Fibroblast of peridontal ligament (primary cell): ENCODE measurements at regions not wholly inside any gene's neighbourhood (a gene's known extent, or its start where the extent isn't known, plus 50 kb on each side); places are given as distances from the start of the nearest gene placed in this dataset.
"Not testable (repeated sequence)": the region's sequence is repeated elsewhere in the genome, so short reads cannot be mapped to it uniquely, and the experiment has no call there.

Experiments used
- DNase-seq: peaks from one replicate; pipeline ENCODE4 v3.0.0-alpha.2; 2010; ENCODE audit errors: extremely low read depth

GRCh38 chr20:55937283-55937682, 68.0 kb downstream of the CBLN4 start:
- DNase-seq: no peak

- no peak for DNase-seq
Measured at GRCh38 chr20:55936209-55936595, 69.1 kb downstream of the CBLN4 start.

DNA sequence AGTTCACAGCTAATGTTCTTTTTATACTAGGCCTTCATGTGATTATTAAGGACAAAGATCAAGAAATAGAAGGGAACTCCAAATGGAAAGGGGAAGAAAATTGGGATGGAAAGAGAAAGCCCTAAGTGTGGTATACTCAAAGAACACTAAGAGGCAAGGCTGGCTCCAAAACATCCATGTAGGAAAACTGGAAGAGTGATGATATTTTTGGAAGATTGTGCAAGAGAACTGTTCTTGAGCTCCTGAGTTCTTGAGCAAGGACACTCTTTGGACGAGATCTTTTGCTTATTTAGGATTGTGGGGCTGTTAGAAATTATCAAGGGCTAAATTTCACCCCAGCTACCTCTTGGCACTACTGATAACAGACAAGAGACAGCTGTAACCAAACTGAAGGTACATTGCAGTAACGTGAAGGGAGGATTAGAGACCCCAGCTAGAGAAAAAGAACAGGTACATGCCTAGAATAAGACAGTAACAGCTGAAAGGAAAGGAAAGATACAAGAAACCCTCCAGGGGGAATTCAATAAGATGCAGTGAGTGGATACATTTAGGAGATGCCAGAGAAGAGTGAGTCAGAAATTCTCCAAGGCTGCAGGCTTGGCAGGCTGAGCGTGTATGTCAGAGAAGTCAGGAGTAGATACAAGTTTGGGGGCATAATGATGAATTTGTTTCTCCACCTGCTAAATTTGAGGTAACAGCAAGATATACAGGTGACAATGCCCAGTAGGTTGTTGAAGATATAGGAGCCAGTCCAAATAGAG, 69.7 kb downstream of the CBLN4 start:
- no peak for DNase-seq

- no peak for DNase-seq
Measured at GRCh38 chr20:55934146-55934545, 71.2 kb downstream of the CBLN4 start.

- DNase-seq: not testable (repeated sequence)
Measured at GRCh38 chr20:55930876-55931275, 74.4 kb downstream of the CBLN4 start.

GRCh38 chr20:55928266-55928665, 77.1 kb downstream of the CBLN4 start:
- DNase-seq: no peak

- DNase-seq: no peak
Measured at GRCh38 chr20:55919956-55920355, 85.4 kb downstream of the CBLN4 start.

DNA sequence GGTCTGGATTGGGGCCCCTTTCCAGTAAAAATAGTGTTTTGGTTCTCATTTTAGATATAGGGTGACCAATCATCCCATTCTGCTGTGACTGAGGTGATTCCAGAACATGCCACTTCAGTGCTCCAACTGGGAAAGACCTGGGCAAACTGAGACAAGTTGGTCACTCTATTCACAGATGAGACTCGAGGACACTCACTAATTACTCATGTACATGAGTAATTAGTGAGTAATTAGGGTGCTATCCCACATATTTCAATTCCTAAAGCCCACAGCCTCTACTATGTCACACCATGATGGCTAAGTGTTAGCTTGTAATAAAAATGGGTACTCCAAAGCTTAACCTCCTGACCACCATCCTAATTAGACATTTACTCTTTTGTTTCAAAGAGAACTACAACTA, 86.0 kb downstream of the CBLN4 start:
- no peak for DNase-seq

- DNase-seq: no peak
Measured at GRCh38 chr20:55918471-55918870, 86.8 kb downstream of the CBLN4 start.

DNA sequence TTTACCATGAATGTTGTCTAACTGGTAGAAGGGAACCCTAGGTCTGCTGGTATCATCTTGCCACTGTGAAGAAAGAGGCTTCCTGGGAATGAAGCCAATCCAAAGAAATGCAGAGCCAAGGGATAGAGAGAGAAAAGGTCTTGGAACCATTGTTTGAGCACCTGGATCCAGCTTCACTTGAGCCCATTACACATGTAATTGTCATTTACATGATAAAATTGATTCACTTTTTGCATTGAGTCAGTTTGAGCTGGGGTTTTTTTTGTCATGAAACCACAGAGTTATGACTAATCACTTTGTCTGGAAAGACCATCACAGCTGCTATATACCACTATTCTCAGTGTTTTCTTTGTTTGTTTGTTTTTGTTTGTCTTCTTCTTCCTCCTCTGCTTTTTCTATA, 112.3 kb downstream of the CBLN4 start:
- no peak for DNase-seq

GRCh38 chr20:55888685-55889084, 116.6 kb downstream of the CBLN4 start:
- no peak for DNase-seq

DNA sequence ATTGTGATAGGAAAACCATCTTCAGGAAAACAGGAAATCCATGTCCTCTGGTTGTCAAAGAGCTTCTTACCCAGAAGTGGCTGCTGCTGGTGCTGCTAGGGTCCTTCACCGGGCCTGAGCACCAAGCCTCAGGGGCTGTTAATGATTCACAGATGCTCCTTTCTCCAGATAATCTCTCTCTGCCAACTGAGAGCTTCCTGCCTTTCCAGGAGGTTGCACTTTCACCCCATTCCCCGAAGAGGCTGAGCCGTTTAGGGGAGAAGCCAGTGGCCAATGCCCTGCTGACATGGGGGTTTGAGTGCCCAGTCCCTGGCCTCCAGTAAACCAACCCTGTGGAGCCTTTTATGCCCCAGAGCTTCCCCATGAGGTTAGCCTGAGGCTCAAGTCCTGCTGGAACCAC, 122.4 kb downstream of the CBLN4 start:
- no peak for DNase-seq

DNA sequence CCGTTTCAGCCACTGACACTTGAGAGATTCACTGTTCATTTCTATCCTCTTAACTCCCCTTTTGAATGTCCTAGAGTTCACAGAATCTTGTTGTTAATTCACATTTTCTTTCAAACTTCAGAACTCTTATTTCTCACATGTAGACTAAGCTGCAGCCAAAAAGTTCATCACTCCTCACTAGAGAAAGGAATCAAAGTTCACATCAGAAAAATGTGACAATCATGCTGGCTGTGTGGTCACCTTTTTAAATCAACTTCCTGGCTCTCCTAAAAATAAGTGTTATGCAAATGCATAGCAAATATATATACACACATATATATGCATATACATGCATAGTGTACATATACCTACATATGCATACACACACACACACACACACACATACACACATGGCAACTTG, 123.0 kb downstream of the CBLN4 start:
- no peak for DNase-seq

DNA sequence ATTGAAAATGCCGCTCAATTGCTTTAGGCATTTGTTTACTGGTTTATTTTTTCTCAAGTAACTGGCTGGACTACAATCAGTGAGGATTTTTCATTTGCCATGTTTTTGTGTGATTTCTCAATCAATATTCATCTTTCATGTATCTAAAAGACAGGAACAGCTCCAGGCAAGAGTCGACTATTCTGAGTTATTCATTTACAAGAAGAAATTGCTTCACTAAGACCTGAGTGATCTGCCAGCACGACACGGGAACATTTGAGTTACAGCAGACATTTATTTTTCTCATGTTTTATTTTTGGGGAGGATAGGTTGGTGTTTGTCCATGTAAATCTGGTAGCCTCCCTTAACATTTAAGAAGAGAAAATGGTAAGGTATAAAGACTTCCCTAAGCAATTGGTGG, 124.1 kb downstream of the CBLN4 start:
- DNase-seq: no peak

- DNase-seq: no peak
Measured at GRCh38 chr20:55880361-55880760, 125.0 kb downstream of the CBLN4 start.

GRCh38 chr20:55855052-55855451, 150.3 kb downstream of the CBLN4 start:
- DNase-seq: no peak

DNA sequence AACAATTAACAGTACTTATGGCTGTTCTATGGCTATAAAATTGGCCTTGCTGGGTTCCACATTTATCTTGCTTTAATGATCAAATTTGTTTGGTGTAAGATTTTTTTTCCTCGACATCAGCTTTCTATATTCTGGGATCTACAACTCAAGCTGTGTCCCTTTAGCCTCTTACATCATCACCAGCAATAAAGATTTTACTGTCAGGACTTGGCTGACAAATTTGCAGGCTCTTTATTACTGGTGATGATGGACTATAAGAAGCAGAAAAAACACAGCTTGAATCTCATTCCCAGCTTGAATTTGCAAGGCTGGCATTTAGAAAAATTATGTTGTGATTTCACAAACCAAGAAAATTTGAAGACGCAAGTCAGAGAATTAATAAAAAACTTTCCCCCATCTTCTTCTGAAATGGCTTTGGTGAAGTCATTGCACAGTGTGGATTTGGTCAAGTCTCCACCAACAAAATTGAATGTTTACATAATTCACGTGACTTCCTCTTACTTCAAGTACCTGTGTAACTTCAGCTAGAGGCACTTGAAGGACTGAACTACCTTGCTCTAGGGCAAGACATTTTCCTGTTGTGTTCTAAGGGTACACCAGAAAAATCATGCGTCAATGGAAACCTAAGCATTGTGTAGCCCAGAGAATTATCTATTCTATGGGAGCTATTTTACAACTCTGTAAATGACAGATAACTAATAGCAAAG, 175.0 kb downstream of the CBLN4 start:
- DNase-seq: no peak

GRCh38 chr20:55805138-55805537, 200.2 kb downstream of the CBLN4 start:
- DNase-seq: no peak

DNA sequence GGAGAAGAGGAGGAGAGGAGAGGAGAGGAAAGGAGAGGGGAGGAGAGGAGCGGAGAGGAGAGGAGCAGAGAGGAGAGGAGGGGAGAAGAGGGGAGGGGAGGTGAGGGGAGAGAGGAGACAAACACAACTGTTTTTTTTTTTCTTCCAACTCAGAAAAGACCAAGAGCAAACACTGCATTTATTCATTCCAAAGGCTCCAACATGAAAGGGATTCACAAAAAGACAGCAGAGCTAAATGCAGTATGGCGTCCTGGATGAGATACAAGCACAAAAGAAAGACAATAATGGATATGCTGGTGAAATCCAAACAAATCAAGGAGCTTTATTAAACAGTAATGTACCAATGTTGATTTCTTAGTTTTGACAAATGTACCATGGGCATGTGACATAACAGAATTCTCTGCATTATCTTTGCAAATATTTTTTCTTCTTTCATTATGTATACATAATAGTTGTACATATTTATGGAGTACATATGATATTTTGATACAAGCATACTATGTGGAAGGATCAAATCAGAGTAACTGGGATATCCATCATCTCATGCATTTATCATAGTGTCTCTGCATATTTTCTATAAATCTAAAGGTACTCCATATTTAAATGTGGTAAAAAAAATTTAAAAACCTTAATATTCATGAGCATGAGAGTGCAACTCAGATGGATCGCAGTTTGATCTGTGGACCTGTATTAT, 204.6 kb downstream of the CBLN4 start:
- no peak for DNase-seq

DNA sequence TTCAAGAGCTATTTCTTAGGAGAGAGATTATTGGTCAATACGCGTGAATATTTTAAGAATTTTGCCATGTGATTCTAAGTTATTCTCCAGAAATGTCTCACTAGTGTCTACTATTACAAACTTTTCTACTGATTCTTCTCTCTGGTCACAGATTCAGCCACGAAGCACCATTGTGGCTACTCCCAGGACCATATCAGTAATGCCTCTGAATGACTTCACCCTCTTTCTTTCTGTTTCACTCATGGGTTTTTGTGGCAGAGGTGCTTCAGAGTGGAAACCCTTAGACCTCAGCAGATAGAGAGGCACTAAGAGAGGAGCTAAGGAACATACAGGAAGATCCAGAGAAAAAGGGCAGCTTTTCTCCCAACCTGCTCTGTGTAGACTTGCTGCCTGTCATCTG, 211.3 kb downstream of the CBLN4 start:
- DNase-seq: no peak

DNA sequence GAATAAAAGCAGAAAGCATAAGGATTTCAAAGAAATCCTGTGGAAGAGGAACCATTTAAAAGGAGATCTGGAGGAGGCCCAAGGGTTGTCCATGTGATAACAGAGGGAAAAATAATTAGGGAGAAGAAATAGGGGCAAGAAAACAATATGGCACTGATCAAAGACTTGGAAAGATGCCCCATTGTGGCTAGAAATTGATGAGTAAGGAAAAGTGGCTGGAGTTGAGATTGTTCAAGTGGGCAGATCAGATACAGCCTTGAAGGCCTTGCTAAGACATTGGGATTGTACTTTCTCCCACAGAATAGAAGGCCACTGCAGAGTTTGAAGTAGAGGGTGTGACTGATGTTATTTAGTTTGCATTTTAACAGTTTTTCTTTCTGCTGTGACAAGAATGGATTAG, 213.3 kb downstream of the CBLN4 start:
- DNase-seq: no peak

DNA sequence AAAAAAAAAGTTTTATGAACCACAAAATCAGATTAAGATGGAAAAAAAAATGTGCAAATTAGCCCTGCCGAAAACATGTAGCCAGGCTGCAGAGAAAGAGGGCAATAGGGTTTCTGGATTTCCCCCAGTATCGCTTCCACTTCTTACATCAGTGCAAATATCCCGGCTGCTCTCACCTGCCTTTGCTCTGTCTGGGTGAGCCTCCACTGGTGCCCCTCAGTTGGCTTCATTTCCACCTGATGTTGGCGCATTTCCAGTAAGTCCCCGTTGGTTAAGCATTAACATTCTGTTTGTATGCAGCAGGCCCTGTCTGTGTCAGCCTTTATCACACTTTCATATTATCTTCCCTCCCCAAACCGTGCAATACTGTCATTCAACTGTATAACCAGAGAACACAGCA, 215.1 kb downstream of the CBLN4 start:
- no peak for DNase-seq

DNA sequence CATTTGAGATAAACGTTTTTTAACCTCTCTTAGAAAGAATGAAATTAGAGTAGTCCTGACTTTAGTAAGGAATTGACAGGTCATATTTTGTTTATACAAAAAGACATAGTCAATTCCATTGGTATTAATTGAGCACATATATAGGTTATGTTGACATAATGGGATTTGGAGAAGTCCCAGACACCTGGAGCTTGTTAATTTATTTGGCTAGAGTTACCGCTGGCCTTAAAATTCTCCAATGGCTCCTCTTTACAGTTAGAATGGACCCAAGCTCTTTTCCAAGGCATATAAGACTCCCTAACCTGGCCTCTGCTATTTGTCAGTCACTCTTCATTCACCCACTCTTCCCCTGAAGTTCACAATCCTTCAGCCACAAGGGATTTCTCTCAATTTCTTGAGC, 221.3 kb downstream of the CBLN4 start:
- no peak for DNase-seq
